ENCODE measurements at regions not wholly inside any gene's neighbourhood (a gene's known extent, or its start where the extent isn't known, plus 50 kb on each side); places are given as distances from the start of the nearest gene placed in this dataset.

GRCh38 chrX:8374041-8374825, 90.4 kb upstream of the VCX3B start:
- TF ChIP-seq, protein P1, sequence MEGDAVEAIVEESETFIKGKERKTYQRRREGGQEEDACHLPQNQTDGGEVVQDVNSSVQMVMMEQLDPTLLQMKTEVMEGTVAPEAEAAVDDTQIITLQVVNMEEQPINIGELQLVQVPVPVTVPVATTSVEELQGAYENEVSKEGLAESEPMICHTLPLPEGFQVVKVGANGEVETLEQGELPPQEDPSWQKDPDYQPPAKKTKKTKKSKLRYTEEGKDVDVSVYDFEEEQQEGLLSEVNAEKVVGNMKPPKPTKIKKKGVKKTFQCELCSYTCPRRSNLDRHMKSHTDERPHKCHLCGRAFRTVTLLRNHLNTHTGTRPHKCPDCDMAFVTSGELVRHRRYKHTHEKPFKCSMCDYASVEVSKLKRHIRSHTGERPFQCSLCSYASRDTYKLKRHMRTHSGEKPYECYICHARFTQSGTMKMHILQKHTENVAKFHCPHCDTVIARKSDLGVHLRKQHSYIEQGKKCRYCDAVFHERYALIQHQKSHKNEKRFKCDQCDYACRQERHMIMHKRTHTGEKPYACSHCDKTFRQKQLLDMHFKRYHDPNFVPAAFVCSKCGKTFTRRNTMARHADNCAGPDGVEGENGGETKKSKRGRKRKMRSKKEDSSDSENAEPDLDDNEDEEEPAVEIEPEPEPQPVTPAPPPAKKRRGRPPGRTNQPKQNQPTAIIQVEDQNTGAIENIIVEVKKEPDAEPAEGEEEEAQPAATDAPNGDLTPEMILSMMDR (IDR thresholded peaks at IDR 0.05): no peak
- TF ChIP-seq POLR2AphosphoS5 (IDR thresholded peaks at IDR 0.05): no peak
- TF ChIP-seq POLR2A (IDR thresholded peaks at IDR 0.05): no peak

Data from breast epithelium (tissue), 3 donors.